GM12891 (cell line): ENCODE measurements at regions not wholly inside any gene's neighbourhood (a gene's known extent, or its start where the extent isn't known, plus 50 kb on each side); places are given as distances from the start of the nearest gene placed in this dataset.

Source experiments
- PAX5 ChIP-seq: IDR thresholded peaks from 2 replicates; pipeline ENCODE4 v1.6.1; 2011; ENCODE audit warnings: low read length, moderate library complexity, mild to moderate bottlenecking; ENCODE audit not compliant: insufficient read depth, severe bottlenecking
- POLR2A ChIP-seq: IDR thresholded peaks from 2 replicates; pipeline ENCODE4 v1.6.1; 2011; ENCODE audit warnings: low read depth, low read length, control low read depth
- POLR2AphosphoS5 ChIP-seq: IDR thresholded peaks from 2 replicates; pipeline ENCODE4 v1.6.1; 2011; ENCODE audit warnings: low read depth, low read length, control low read depth
- TAF1 ChIP-seq: IDR thresholded peaks from 2 replicates; pipeline ENCODE4 v1.6.1; 2011; ENCODE audit warnings: low read depth, low read length, control low read depth

GRCh38 chr10:78947226-78947625 is 121.5 kb upstream of the ZMIZ1 start:
- no peak for TF ChIP-seq POLR2A
- no peak for TF ChIP-seq POLR2AphosphoS5
- TF ChIP-seq TAF1, result no peak
- no peak for TF ChIP-seq PAX5
